Neural progenitor cell (in vitro differentiated cells): ENCODE measurements at regions not wholly inside any gene's neighbourhood (a gene's known extent, or its start where the extent isn't known, plus 50 kb on each side); places are given as distances from the start of the nearest gene placed in this dataset.

ENCODE experiments used
- DNase-seq: peaks from one replicate; pipeline ENCODE4 v3.0.0-alpha.2; 2016; ENCODE audit warnings: low spot score
- H2AFZ ChIP-seq: fragments of 200-600 bp; sonication (generic); replicated peaks from 2 replicates; pipeline ENCODE4 v1.6.1; 2016; ENCODE audit warnings: antibody characterized with exemption
- H3F3A ChIP-seq: fragments of 200-600 bp; sonication (generic); 2 replicates; pipeline ENCODE4 v1.6.1; 2016; ENCODE audit warnings: antibody characterized with exemption, low read depth
- H3K27ac ChIP-seq: fragments of 200-600 bp; sonication (generic); 2 replicates; pipeline ENCODE4 v1.5.1; 2016; ENCODE audit warnings: mild to moderate bottlenecking
- H3K27me3 ChIP-seq: fragments of 200-600 bp; sonication (generic); 2 replicates; pipeline ENCODE4 v1.6.1; 2016; ENCODE audit warnings: mild to moderate bottlenecking, moderate library complexity
- H3K36me3 ChIP-seq: fragments of 200-600 bp; sonication (generic); 2 replicates; pipeline ENCODE4 v1.5.1; 2016
- H3K4me1 ChIP-seq: fragments of 200-600 bp; sonication (generic); 2 replicates; pipeline ENCODE4 v1.6.1; 2016; ENCODE audit warnings: mixed run types
- H3K4me2 ChIP-seq: fragments of 200-600 bp; sonication (generic); 2 replicates; pipeline ENCODE4 v1.6.1; 2016
- H3K4me3 ChIP-seq: fragments of 200-600 bp; sonication (generic); 2 replicates; pipeline ENCODE4 v1.5.1; 2016
- H3K79me2 ChIP-seq: fragments of 200-600 bp; sonication (generic); 2 replicates; pipeline ENCODE4 v1.6.1; 2016; ENCODE audit warnings: low read depth
- H3K9ac ChIP-seq: fragments of 200-600 bp; sonication (generic); 2 replicates; pipeline ENCODE4 v1.6.1; 2016
- H3K9me3 ChIP-seq: fragments of 200-600 bp; sonication (generic); 2 replicates; pipeline ENCODE4 v1.5.1; 2016; ENCODE audit warnings: low read depth
- H4K20me1 ChIP-seq: fragments of 200-600 bp; sonication (generic); 2 replicates; pipeline ENCODE4 v1.6.1; 2016; ENCODE audit warnings: low read depth
- H3K27ac Mint-ChIP-seq: 3 replicates; pipeline ENCODE4 v1.8.0; 2021; ENCODE audit warnings: mixed read lengths
- H3K27me3 Mint-ChIP-seq: 2 replicates; pipeline ENCODE4 v1.8.0; 2022; ENCODE audit warnings: low read depth, mild to moderate bottlenecking, inconsistent platforms, moderate library complexity, mixed read lengths; ENCODE audit not compliant: insufficient read depth
- H3K36me3 Mint-ChIP-seq: 3 replicates; pipeline ENCODE4 v1.8.0; 2021; ENCODE audit warnings: mixed read lengths
- H3K4me1 Mint-ChIP-seq: 3 replicates; pipeline ENCODE4 v1.8.0; 2021; ENCODE audit warnings: mixed read lengths
- H3K4me3 Mint-ChIP-seq: 3 replicates; pipeline ENCODE4 v1.8.0; 2021; ENCODE audit warnings: mild to moderate bottlenecking, moderate library complexity, mixed read lengths
- H3K9me3 Mint-ChIP-seq: 3 replicates; pipeline ENCODE4 v1.8.0; 2020; ENCODE audit warnings: mixed read lengths
- CTCF ChIP-seq: fragments of 200-600 bp; sonication (generic); IDR thresholded peaks from 2 replicates; pipeline ENCODE4 v1.5.1; 2017; ENCODE audit warnings: antibody characterized with exemption, mild to moderate bottlenecking
- EZH2 ChIP-seq: fragments of 200-600 bp; sonication (generic); IDR thresholded peaks from 2 replicates; pipeline ENCODE4 v1.6.1; 2017; ENCODE audit warnings: antibody characterized with exemption, mild to moderate bottlenecking, moderate library complexity
- EZH2phosphoT487 ChIP-seq: fragments of 200-600 bp; sonication (generic); IDR thresholded peaks from 2 replicates; pipeline ENCODE4 v1.6.1; 2017; ENCODE audit warnings: antibody characterized with exemption

GRCh38 chr10:60491162-60491561 lies 101.5 kb upstream of the ANK3 start:
- no peaks in the 10 kb centered on the region for H3K27me3 Mint-ChIP-seq
- H3K4me3 Mint-ChIP-seq: no peak overlapping the region

GRCh38 chr10:60490013-60490412 lies 100.3 kb upstream of the ANK3 start:
- no peak overlapping the region for H3K4me3 Mint-ChIP-seq
- H2AFZ ChIP-seq: no peak overlapping the region

More at GRCh38 chr10:60491162-60491561, 101.5 kb upstream of the ANK3 start:
- Mint-ChIP-seq H3K36me3 (no peaks in the 10 kb centered on the region), H3K4me1 (no peaks in the 10 kb centered on the region), H3K9me3 (no peaks in the 10 kb centered on the region), H3K27ac (no peak overlapping the region)
- H4K20me1 ChIP-seq: no peaks in the 10 kb centered on the region
- H3K9me3 ChIP-seq: no peaks in the 10 kb centered on the region
- H3K4me1 ChIP-seq: peaks cover 8% of the 10 kb centered on the region
- no peak overlapping the region for H2AFZ ChIP-seq
- H3K4me3 ChIP-seq: no peak overlapping the region
- H3F3A ChIP-seq: no peaks in the 10 kb centered on the region
- H3K36me3 ChIP-seq: no peaks in the 10 kb centered on the region
- no peaks in the 10 kb centered on the region for H3K79me2 ChIP-seq
- H3K4me2 ChIP-seq: no peak overlapping the region
- no peak overlapping the region for H3K9ac ChIP-seq
- no peak for DNase-seq
- no peak for TF ChIP-seq EZH2
- no peak for TF ChIP-seq EZH2phosphoT487
- no peak for TF ChIP-seq CTCF
- H3K27me3 ChIP-seq: no peaks in the 10 kb centered on the region
- H3K27ac ChIP-seq: no peak overlapping the region

GRCh38 chr10:60488111-60488669 lies 98.5 kb upstream of the ANK3 start:
- no peaks in the 10 kb centered on the region for H3F3A ChIP-seq
- no peak for TF ChIP-seq CTCF
- TF ChIP-seq EZH2phosphoT487: no peak
- TF ChIP-seq EZH2: no peak
- H3K4me1 ChIP-seq: no peaks in the 10 kb centered on the region
- H3K9me3 ChIP-seq: no peaks in the 10 kb centered on the region
- Mint-ChIP-seq H3K27ac (no peak overlapping the region), H3K27me3 (no peaks in the 10 kb centered on the region), H3K4me3 (no peak overlapping the region), H3K36me3 (no peaks in the 10 kb centered on the region), H3K9me3 (no peaks in the 10 kb centered on the region), H3K4me1 (no peaks in the 10 kb centered on the region)
- H3K27ac ChIP-seq: no peak overlapping the region
- H3K36me3 ChIP-seq: no peaks in the 10 kb centered on the region
- H2AFZ ChIP-seq: no peak overlapping the region
- no peaks in the 10 kb centered on the region for H3K27me3 ChIP-seq
- DNase-seq: no peak
- no peak overlapping the region for H3K4me3 ChIP-seq
- H3K4me2 ChIP-seq: no peak overlapping the region
- H3K79me2 ChIP-seq: no peaks in the 10 kb centered on the region
- no peak overlapping the region for H3K9ac ChIP-seq
- no peaks in the 10 kb centered on the region for H4K20me1 ChIP-seq

More at GRCh38 chr10:60490013-60490412, 100.3 kb upstream of the ANK3 start:
- H3K27me3 ChIP-seq: no peaks in the 10 kb centered on the region
- H3K9me3 ChIP-seq: no peaks in the 10 kb centered on the region
- no peaks in the 10 kb centered on the region for H3K36me3 ChIP-seq
- H3K4me3 ChIP-seq: no peak overlapping the region
- H3K4me1 ChIP-seq: peaks cover 7% of the 10 kb centered on the region
- H3K79me2 ChIP-seq: no peaks in the 10 kb centered on the region
- no peak overlapping the region for H3K27ac ChIP-seq
- no peaks in the 10 kb centered on the region for H3F3A ChIP-seq
- Mint-ChIP-seq H3K27ac (peak overlapping the region; percentile 9), H3K4me1 (no peaks in the 10 kb centered on the region), H3K36me3 (no peaks in the 10 kb centered on the region), H3K27me3 (no peaks in the 10 kb centered on the region), H3K9me3 (no peaks in the 10 kb centered on the region)
- no peaks in the 10 kb centered on the region for H4K20me1 ChIP-seq
- no peak for DNase-seq
- no peak overlapping the region for H3K4me2 ChIP-seq
- TF ChIP-seq EZH2 (no peak), EZH2phosphoT487 (no peak), CTCF (no peak)
- no peak overlapping the region for H3K9ac ChIP-seq
